Gastrocnemius medialis (tissue), 4 donors: ENCODE measurements at regions not wholly inside any gene's neighbourhood (a gene's known extent, or its start where the extent isn't known, plus 50 kb on each side); places are given as distances from the start of the nearest gene placed in this dataset.

Experiments used
- ATAC-seq, 2 donors: fragments of 150-250 bp; one replicate each; pipeline ENCODE4 v1.9.1; 2016
- DNase-seq, 2 donors: peaks; one replicate each; pipeline ENCODE4 v3.0.0-alpha.2; 2019
- H3K27ac ChIP-seq, 4 donors: fragments of 200-600 bp; sonication (generic); 1 replicate in 1 of 4; 2 replicates in 3 of 4; pipeline ENCODE4 v1.5.1; 2016 to 2018; ENCODE audit warnings: mild to moderate bottlenecking in 2 of 4, moderate library complexity in 1 of 4
- H3K27me3 ChIP-seq, 3 donors: fragments of 200-600 bp; sonication (generic) in 2 of 3; 1 replicate in 1 of 3; 2 replicates in 2 of 3; pipeline versions ENCODE4 v1.5.1 to v1.6.0; 2016 to 2019; ENCODE audit warnings: mild to moderate bottlenecking in 1 of 3, moderate library complexity in 1 of 3
- H3K36me3 ChIP-seq, 2 donors: fragments of 200-600 bp; sonication (generic) in 1 of 2; one replicate each; pipeline ENCODE4 v1.5.1; 2017 to 2018
- H3K4me1 ChIP-seq, 2 donors: fragments of 200-600 bp; sonication (generic) in 1 of 2; one replicate each; pipeline ENCODE4 v1.5.1; 2016 to 2017; ENCODE audit warnings: mild to moderate bottlenecking in 2 of 2
- H3K4me3 ChIP-seq, 4 donors: fragments of 200-600 bp; sonication (generic) in 3 of 4; 1 replicate in 1 of 4; 2 replicates in 3 of 4; pipeline ENCODE4 v1.5.1; 2016 to 2019; ENCODE audit warnings: mild to moderate bottlenecking in 2 of 4
- H3K9me3 ChIP-seq, 3 donors: fragments of 200-600 bp; sonication (generic) in 2 of 3; 1 replicate in 1 of 3; 2 replicates in 2 of 3; pipeline ENCODE4 v1.5.1; 2016 to 2019
- POLR2A ChIP-seq, 2 donors: fragments of 450-650 bp; IDR thresholded peaks; one replicate each; pipeline ENCODE4 v1.6.1; 2017; ENCODE audit warnings: antibody characterized with exemption in 2 of 2, mild to moderate bottlenecking in 2 of 2, moderate library complexity in 2 of 2
- in situ Hi-C, 4 donors: fragments of 200-750 bp; cut with MboI; loops; one replicate each; pipeline versions ENCODE4 v1.15.0 to v1.8.0; 2017; ENCODE audit warnings: low sequenced_read_pairs in 4 of 4
- intact Hi-C: fragments of 100-400 bp; cut with DNase I; formaldehyde crosslinking; loops from one replicate; pipeline ENCODE4 v1.15.1; 2023; ENCODE audit warnings: low total_unique reads
- TF ChIP-seq, protein P1 (sequence below), 5 experiments: fragments of 450-650 bp in 3 of 5; fragments of 200-600 bp in 2 of 5; sonication (generic) in 2 of 5; IDR thresholded peaks in 4 of 5; conservative IDR thresholded peaks in 1 of 5; 1 replicate in 4 of 5; 2 replicates in 1 of 5; pipeline ENCODE4 v1.5.1; 2016 to 2019; ENCODE audit warnings: antibody characterized with exemption in 5 of 5, mild to moderate bottlenecking in 3 of 5, moderate library complexity in 3 of 5

DNA sequence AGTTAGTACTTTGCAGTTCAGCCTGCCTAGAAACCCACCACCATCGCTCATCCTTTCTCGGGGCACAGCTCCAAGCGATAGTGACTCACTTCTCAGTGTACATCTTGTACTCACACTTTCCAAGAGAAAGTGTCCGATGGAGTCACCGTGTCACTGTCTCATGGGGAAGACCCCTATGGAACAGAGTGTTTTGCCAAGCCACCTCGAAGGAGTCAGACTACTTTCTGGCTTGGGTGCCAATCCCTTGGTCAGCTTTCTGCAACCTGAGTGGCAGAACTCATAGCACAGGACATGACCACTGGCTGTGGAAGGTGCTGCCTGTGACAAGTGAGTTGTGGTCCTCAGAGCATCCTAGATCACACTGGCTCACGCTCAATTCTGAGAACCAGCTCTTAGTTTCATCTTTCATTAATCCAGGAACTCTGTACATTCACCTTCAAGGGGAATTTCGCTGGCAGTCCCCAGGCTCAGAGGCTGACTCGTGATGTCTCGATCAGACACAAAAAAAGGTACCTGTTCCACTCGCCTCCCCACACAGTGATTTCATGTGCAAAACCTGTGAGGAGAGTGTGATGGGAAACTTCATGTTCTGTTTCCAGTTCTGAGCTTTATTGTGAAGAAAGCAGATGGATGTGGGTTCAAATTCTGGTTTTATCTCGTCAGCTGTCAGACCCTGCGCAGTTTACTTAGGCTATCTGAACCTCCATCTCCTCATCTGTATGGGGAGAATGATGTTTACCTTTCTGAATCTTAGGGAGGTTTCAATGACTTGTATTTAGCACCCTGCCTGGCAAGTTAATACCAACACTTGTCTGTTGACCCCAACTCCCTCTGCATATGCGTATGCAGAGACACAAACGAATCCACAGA, 127.3 kb upstream of the CCND2 start:
- Histone ChIP-seq H3K9me3 (no peaks in the 10 kb centered on the region), H3K36me3 (no peaks in the 10 kb centered on the region), H3K27ac (no peak overlapping the region), H3K4me1 (no peaks in the 10 kb centered on the region), H3K4me3 (no peak overlapping the region), H3K27me3 (peaks cover 0 to 4% (median 0%) of the 10 kb centered on the region in 3 donors)
- in situ Hi-C loops (no loop called here), intact Hi-C loops (no loop called here)
- ATAC-seq (no peak), DNase-seq (no peak)
- TF ChIP-seq POLR2A (IDR thresholded peaks at IDR 0.05) = no peak
- TF ChIP-seq, protein P1, sequence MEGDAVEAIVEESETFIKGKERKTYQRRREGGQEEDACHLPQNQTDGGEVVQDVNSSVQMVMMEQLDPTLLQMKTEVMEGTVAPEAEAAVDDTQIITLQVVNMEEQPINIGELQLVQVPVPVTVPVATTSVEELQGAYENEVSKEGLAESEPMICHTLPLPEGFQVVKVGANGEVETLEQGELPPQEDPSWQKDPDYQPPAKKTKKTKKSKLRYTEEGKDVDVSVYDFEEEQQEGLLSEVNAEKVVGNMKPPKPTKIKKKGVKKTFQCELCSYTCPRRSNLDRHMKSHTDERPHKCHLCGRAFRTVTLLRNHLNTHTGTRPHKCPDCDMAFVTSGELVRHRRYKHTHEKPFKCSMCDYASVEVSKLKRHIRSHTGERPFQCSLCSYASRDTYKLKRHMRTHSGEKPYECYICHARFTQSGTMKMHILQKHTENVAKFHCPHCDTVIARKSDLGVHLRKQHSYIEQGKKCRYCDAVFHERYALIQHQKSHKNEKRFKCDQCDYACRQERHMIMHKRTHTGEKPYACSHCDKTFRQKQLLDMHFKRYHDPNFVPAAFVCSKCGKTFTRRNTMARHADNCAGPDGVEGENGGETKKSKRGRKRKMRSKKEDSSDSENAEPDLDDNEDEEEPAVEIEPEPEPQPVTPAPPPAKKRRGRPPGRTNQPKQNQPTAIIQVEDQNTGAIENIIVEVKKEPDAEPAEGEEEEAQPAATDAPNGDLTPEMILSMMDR (IDR thresholded peaks at IDR 0.05 in 4 of 5, conservative IDR thresholded peaks at IDR 0.05 in 1 of 5) = no peak

DNA sequence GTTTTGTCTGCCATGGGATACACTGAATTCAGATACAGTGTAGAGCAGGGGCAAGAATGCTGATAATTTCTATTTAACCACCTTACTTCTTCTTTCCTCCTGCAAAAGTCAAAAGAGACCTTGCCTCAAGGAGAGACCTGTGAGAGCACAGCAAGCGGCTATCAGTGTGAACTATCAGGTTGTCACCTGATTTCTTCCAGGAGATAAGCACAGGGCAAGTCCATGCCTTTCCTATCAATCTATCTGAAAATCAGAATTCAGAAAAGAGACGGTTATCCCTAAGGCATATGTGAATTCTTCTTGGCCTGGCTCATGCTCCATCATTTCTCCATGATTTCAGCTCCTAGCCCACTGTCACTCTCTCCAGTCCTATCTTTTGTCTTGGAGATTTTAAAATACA, 128.9 kb upstream of the CCND2 start:
- no peak for DNase-seq
- ATAC-seq = no peak
- intact Hi-C loops = no loop called here

DNA sequence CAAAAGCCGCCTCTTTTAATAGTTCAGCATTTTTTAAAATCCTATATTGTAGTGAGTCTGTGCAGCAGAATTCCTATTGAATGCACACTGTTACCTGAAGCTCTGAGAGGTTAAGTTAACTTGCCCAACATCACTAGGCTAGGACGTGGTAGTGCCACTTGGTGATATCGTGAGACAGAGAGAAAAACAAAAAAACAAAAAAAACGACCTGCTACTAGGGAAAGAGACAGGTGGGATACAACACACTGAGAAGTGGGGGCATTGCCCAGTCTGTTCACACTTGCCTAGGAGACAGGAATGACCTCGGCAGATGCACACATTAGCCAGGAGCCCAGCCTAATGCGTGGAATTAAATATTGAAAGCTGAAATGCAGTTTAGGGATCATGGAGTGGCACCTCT, 129.7 kb upstream of the CCND2 start:
- H3K4me3 ChIP-seq = no peak overlapping the region
- TF ChIP-seq POLR2A (IDR thresholded peaks at IDR 0.05) = no peak
- TF ChIP-seq, protein P1 (IDR thresholded peaks at IDR 0.05 in 4 of 5, conservative IDR thresholded peaks at IDR 0.05 in 1 of 5) = no peak
- no peaks in the 10 kb centered on the region for H3K9me3 ChIP-seq
- peaks cover 0 to 4% (median 0%) of the 10 kb centered on the region in 3 donors for H3K27me3 ChIP-seq
- intact Hi-C loops = no loop called here
- ATAC-seq (no peak), DNase-seq (no peak)
- no peak overlapping the region for H3K27ac ChIP-seq
- H3K4me1 ChIP-seq = no peaks in the 10 kb centered on the region
- in situ Hi-C loops = no loop called here
- H3K36me3 ChIP-seq = no peaks in the 10 kb centered on the region

More for the DNA sequence above, 128.9 kb upstream of the CCND2 start:
- no peaks in the 10 kb centered on the region for H3K9me3 ChIP-seq
- TF ChIP-seq, protein P1 (IDR thresholded peaks at IDR 0.05 in 4 of 5, conservative IDR thresholded peaks at IDR 0.05 in 1 of 5) = no peak
- TF ChIP-seq POLR2A (IDR thresholded peaks at IDR 0.05) = no peak
- H3K27ac ChIP-seq = no peak overlapping the region
- no peak overlapping the region for H3K4me3 ChIP-seq
- in situ Hi-C loops = no loop called here
- H3K36me3 ChIP-seq = no peaks in the 10 kb centered on the region
- H3K4me1 ChIP-seq = no peaks in the 10 kb centered on the region
- H3K27me3 ChIP-seq = peaks cover 0 to 4% (median 0%) of the 10 kb centered on the region in 3 donors

DNA sequence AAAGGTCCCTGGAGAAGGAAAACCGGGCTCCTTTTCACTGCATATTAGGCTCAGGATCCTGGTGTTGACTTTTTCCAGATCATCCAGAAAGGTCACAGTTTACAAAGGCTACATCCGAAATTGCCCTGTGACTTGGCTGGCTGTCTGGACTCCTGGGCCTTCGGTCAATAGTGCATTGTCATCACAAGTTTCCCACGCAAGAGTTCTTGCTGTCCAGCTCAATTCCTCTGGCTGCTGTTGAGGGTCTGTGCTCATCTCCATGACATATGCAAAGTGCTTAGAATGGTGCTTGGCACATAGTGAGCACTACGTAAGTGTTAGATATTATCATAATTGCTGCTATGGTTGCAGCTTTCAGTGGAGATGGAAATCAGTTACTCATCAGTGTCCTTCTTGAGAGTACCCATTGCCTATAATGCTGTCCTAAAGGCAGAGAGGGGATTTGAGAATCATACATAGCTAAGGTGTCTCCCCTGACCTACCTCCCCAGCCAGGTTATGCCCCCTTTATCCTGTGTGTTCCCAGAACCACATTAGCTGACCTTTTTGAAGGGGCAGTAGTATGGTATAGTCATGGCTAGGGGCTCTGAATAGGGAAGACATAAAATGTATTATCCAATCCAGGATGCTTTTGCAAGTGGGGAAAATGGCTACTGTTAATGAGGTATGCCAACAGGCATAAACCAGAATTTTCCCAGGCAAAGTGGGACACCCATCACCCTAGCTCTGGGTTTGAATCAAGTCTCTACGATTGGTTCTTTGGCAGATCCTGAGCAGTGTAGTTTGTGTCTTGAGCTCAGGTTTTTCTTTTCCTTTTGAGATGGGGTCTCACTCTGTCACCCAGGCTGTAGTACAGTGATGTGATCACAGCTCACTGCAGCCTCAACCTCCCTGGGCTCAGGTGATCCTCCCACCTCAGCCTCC, 132.0 kb upstream of the CCND2 start:
- Histone ChIP-seq H3K36me3 (no peaks in the 10 kb centered on the region), H3K9me3 (no peaks in the 10 kb centered on the region), H3K4me1 (no peaks in the 10 kb centered on the region), H3K27ac (no peak overlapping the region), H3K4me3 (no peak overlapping the region), H3K27me3 (no peaks in the 10 kb centered on the region)
- ATAC-seq (no peak), DNase-seq (no peak)
- TF ChIP-seq POLR2A (IDR thresholded peaks at IDR 0.05) = no peak
- TF ChIP-seq, protein P1 (IDR thresholded peaks at IDR 0.05 in 4 of 5, conservative IDR thresholded peaks at IDR 0.05 in 1 of 5) = no peak
- in situ Hi-C loops (no loop called here), intact Hi-C loops (no loop called here)
